IgD-negative memory B cell (primary cell): ENCODE measurements at regions not wholly inside any gene's neighbourhood (a gene's known extent, or its start where the extent isn't known, plus 50 kb on each side); places are given as distances from the start of the nearest gene placed in this dataset.

Source experiments
- H3K27ac Mint-ChIP-seq, 3 donors: one replicate each; pipeline ENCODE4 v1.8.0; 2020 to 2022; ENCODE audit warnings: mild to moderate bottlenecking in 3 of 3, mixed read lengths in 3 of 3, moderate library complexity in 1 of 3
- H3K27me3 Mint-ChIP-seq: one replicate; pipeline ENCODE4 v1.8.0; 2021; ENCODE audit warnings: mixed read lengths
- H3K36me3 Mint-ChIP-seq: one replicate; pipeline ENCODE4 v1.8.0; 2020; ENCODE audit warnings: mild to moderate bottlenecking, mixed read lengths
- H3K4me1 Mint-ChIP-seq, 3 donors: one replicate each; pipeline ENCODE4 v1.8.0; 2020 to 2022; ENCODE audit warnings: mixed read lengths in 3 of 3, mild to moderate bottlenecking in 1 of 3
- H3K4me3 Mint-ChIP-seq, 4 donors: one replicate each; pipeline ENCODE4 v1.8.0; 2020 to 2022; ENCODE audit warnings: mild to moderate bottlenecking in 4 of 4, mixed read lengths in 4 of 4, moderate library complexity in 3 of 4
- H3K9me3 Mint-ChIP-seq, 3 donors: one replicate each; pipeline ENCODE4 v1.8.0; 2020 to 2021; ENCODE audit warnings: mixed read lengths in 3 of 3, mild to moderate bottlenecking in 1 of 3

DNA sequence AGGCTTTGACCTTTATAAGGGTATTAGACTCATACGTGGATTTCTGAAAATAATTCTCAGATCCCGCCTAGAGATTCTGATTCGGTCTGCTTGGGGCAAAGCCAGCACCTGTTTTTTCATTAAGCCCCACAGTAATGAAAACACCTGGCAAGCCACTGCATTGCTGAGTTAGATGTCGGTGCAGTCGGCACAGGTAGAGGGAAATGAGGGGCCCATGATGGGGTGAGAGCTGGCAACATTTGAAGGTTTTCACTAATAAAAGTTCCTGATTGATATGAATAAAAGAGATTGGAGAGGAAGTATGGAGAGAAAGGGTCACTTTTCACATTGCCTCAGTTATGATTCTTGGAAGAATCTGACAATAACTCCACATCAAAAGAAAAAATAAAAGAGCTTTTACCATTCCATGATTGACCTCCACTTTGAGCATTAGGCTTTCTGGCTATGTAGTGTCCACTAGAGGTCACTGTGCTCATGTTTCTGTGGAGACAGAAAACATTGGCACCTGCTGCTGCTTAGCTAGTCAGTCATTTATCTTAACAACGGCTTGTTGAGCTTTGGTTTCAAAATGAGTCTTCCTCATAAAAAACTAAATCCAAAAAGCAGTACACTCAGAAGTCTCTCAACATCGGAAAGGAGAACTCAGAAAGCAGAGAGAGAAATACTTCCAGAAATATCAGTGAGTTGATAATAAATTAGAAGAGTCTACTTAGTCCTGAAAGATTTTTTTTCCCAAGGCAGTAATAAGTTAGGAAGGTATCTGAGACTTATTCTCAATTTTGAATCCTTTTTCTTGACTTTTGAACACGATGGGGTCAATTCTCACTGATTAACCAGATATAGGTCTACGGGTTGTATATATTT lies 53.3 kb upstream of the KLHL31 start:
- no peak overlapping the region for H3K27ac Mint-ChIP-seq
- H3K9me3 Mint-ChIP-seq: no peaks in the 10 kb centered on the region
- H3K27me3 Mint-ChIP-seq: no peaks in the 10 kb centered on the region
- H3K36me3 Mint-ChIP-seq: peaks cover 1% of the 10 kb centered on the region
- peaks cover 2 to 5% (median 2%) of the 10 kb centered on the region in 3 donors for H3K4me1 Mint-ChIP-seq
- H3K4me3 Mint-ChIP-seq: peak overlapping the region in 1 of 4 donors; percentile 1

DNA sequence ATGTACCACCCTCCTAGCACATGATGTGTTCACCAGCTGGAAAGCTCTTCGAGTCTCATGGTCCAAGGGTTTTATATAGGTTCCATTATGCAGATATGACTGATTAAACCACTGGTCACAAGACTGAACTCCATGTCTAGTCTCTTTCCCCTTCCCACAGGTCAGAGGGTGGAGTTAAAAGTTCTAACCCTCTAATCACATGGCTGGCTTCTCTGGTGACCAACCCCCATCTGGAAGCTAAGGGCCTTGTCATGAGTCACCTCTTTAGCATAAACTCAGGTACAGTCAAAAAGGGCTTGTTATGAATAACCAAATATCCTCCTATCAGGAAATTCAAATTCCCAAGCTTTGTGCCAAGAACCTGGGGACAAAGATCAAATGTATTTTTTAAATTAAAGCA lies 52.0 kb upstream of the KLHL31 start:
- Mint-ChIP-seq H3K4me1 (peaks cover 2 to 5% (median 2%) of the 10 kb centered on the region in 3 donors), H3K27me3 (no peaks in the 10 kb centered on the region), H3K9me3 (no peaks in the 10 kb centered on the region), H3K27ac (no peak overlapping the region), H3K36me3 (peaks cover 1% of the 10 kb centered on the region), H3K4me3 (no peak overlapping the region)

DNA sequence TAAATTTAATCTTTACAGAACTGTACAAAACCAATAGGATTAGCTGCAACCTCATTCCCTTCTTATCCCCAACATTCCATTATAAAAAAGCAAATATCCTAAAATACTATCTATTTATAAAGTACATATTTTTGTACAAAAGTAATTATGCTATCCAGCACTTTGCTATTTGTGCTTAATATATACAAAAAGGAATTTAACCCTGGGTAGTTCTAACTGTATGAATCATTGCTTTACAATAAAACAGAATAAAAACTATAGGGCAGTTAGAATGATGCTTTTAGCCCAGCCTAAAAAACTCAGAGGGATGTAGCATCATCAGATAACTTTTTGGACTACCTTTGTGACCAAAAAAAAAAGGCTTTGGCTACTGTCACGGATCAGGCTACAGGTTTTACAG lies 49.9 kb upstream of the KLHL31 start:
- Mint-ChIP-seq H3K9me3 (no peaks in the 10 kb centered on the region), H3K4me1 (peaks cover 2 to 5% (median 2%) of the 10 kb centered on the region in 3 donors), H3K27me3 (peaks cover 9% of the 10 kb centered on the region), H3K4me3 (no peak overlapping the region), H3K36me3 (no peaks in the 10 kb centered on the region), H3K27ac (no peak overlapping the region)
